Hepatocyte (in vitro differentiated cells): ENCODE measurements at regions not wholly inside any gene's neighbourhood (a gene's known extent, or its start where the extent isn't known, plus 50 kb on each side); places are given as distances from the start of the nearest gene placed in this dataset.

Experiments used
- EZH2 ChIP-seq: fragments of 200-600 bp; sonication (generic); IDR thresholded peaks from 2 replicates; pipeline ENCODE4 v1.6.1; 2016; ENCODE audit warnings: antibody characterized with exemption, mild to moderate bottlenecking, borderline replicate concordance
- EZH2phosphoT487 ChIP-seq: fragments of 200-600 bp; sonication (generic); IDR thresholded peaks from one replicate; pipeline ENCODE4 v1.6.1; 2018; ENCODE audit warnings: antibody characterized with exemption, mild to moderate bottlenecking, low read depth, moderate library complexity; ENCODE audit not compliant: unreplicated experiment, severe bottlenecking
- TF ChIP-seq, protein P1 (sequence below): fragments of 200-600 bp; sonication (generic); IDR thresholded peaks from 2 replicates; pipeline ENCODE4 v1.5.1; 2016; ENCODE audit warnings: antibody characterized with exemption, mild to moderate bottlenecking; ENCODE audit not compliant: poor library complexity

DNA sequence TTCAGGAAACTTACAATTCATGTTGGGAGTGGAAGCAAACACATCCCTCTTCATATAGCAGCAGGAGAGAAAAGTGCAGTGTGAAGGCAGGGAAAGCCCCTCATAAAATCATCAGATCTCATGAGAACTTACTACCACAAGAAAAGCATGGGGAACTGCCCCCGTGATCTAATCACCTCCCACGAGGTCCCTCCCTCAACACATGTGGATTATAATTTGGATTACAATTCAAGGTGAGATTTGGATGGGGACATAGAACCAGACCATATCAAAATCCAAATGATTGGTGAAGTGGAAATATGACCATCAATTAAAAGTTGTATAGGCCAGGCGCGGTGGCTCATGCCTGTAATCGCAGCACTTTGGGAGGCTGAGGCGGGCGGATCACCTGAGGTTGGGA is 1268.0 kb downstream of the JRKL start:
- TF ChIP-seq, protein P1, sequence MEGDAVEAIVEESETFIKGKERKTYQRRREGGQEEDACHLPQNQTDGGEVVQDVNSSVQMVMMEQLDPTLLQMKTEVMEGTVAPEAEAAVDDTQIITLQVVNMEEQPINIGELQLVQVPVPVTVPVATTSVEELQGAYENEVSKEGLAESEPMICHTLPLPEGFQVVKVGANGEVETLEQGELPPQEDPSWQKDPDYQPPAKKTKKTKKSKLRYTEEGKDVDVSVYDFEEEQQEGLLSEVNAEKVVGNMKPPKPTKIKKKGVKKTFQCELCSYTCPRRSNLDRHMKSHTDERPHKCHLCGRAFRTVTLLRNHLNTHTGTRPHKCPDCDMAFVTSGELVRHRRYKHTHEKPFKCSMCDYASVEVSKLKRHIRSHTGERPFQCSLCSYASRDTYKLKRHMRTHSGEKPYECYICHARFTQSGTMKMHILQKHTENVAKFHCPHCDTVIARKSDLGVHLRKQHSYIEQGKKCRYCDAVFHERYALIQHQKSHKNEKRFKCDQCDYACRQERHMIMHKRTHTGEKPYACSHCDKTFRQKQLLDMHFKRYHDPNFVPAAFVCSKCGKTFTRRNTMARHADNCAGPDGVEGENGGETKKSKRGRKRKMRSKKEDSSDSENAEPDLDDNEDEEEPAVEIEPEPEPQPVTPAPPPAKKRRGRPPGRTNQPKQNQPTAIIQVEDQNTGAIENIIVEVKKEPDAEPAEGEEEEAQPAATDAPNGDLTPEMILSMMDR = no peak
- TF ChIP-seq EZH2phosphoT487 (no peak), EZH2 (no peak)
